ENCODE measurements at regions not wholly inside any gene's neighbourhood (a gene's known extent, or its start where the extent isn't known, plus 50 kb on each side); places are given as distances from the start of the nearest gene placed in this dataset.

- no peak for TF ChIP-seq CTCF (IDR thresholded peaks at IDR 0.05)
- TF ChIP-seq POLR2A (IDR thresholded peaks at IDR 0.05): no peak
- TF ChIP-seq EP300 (IDR thresholded peaks at IDR 0.05): no peak
These were observed 480.7 kb upstream of the DPPA4 start for GRCh38 chr3:109818081-109818480.
